ENCODE measurements at regions not wholly inside any gene's neighbourhood (a gene's known extent, or its start where the extent isn't known, plus 50 kb on each side); places are given as distances from the start of the nearest gene placed in this dataset.

- no peak for DNase-seq
Observed at GRCh38 chr1:220353229-220354012, 81.2 kb upstream of the RAB3GAP2 start.

- DNase-seq = no peak
Observed at GRCh38 chr1:220348211-220348610, 76.0 kb upstream of the RAB3GAP2 start.

GRCh38 chr1:220347654-220348175 lies 75.5 kb upstream of the RAB3GAP2 start:
- no peak for DNase-seq

DNA sequence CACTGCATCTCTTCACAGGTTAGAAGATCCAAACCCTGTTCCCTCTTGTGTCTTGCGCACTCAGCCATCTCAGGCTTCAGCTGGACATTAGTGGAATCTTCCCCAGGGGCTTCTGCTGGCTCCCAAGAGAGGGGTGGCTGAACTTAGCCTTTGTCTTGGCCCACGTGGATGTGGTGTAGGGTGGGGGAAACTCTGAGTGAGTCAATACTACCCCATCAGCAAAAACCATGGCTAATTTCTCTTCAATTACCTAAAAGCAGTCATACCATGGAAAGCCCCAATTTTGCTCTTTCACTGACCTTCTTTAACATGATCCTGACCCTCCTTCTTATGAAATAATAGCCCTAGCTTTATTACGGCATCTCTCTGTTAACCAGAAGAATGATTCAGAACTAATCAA lies 72.5 kb upstream of the RAB3GAP2 start:
- no peak for DNase-seq

GRCh38 chr1:220342853-220343252 lies 70.6 kb upstream of the RAB3GAP2 start:
- no peak for DNase-seq

GRCh38 chr1:220341126-220341525 lies 68.9 kb upstream of the RAB3GAP2 start:
- DNase-seq = no peak

- DNase-seq = no peak
Observed at GRCh38 chr1:220339581-220339980, 67.3 kb upstream of the RAB3GAP2 start.

DNA sequence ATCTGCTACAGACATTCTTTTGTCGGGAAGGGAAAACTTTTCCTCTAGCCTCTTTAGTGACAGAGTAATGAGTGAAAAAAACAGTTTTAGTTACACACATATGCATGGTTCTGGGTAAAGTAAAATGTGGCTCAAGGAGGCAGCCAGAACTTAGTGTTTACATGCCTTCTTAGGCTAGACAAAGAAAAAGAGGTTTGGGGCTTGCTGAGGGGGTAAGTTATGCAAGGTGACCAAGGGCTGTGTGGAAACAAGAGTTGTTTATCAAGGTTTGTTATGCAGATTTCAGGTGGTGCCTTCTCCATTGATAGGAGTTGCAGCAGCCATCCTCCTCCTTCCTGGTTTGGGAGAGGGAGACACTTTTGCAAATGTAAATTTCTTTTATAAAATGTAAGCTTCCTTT lies 66.5 kb upstream of the RAB3GAP2 start:
- no peak for DNase-seq

DNA sequence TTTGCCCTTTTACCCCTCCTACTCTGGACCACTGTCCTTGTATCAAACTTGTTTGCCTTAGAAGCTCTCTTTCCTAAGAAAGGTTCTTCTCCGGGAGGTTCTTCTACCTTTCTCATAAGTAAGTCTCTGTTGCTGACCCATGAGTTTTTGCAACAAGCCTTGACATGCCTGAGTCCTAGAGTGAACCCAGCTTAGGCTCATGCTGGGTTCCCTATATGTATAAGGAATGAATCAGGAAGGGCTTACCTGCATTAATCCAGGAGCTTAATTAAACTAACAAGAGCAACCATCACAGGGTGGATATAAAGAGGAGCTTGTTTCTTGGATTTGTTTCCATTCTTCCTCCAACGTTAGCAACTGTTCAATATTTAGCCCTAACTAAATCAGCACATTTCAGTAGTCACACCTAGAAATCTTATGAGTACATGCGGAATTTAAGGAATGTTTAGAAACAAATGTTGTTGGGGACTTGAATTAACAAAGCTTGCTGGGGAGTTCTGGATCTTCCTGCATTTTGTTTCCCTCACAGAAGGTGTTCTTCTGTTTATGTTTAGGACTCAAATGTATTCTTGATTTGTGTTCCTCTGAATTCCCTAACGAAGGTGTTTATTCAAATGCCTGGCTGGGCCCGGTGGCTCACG lies 64.3 kb upstream of the RAB3GAP2 start:
- no peak for DNase-seq

DNA sequence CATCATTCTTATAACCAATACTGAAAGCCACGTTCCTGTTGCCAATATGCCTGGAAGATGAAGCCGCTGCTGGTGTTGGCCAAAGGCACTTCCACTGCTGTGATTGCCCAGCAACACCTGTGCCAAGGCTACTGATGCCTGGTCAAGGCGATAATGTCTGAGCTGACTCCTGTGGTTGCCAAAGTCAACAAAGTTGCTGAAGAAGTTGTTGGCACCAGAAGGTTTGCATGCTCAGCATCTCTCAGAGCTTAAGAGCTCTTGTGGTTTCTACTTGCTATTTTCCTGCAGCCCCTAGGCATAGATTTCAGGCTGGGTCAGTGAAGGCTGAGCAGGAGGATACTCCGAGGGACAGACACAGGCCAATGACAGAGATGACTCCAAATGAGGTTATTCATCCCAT lies 63.4 kb upstream of the RAB3GAP2 start:
- peak; percentile 30 for DNase-seq

- no peak for DNase-seq
Observed at GRCh38 chr1:220331318-220331717, 59.1 kb upstream of the RAB3GAP2 start.

DNA sequence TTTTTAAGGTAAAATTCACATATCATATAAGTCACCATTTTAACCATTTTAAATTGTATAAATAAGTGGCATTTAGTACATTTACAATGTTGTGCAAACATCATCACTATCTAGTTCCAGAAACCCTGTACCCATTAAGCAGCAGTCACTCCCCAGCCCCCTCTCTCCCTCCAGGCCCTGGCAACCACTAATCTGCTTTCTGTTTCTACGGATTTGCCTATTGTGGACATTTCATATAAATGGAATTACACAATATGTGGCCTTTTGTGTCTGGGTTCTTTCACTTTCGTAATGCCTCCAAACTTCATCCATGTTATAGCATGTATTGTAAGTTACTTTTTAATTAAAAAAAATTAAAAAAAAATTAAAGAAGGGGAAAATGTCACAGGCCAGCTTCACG lies 58.0 kb upstream of the RAB3GAP2 start:
- DNase-seq = no peak

GRCh38 chr1:220327106-220327505 lies 54.9 kb upstream of the RAB3GAP2 start:
- DNase-seq = no peak

DNA sequence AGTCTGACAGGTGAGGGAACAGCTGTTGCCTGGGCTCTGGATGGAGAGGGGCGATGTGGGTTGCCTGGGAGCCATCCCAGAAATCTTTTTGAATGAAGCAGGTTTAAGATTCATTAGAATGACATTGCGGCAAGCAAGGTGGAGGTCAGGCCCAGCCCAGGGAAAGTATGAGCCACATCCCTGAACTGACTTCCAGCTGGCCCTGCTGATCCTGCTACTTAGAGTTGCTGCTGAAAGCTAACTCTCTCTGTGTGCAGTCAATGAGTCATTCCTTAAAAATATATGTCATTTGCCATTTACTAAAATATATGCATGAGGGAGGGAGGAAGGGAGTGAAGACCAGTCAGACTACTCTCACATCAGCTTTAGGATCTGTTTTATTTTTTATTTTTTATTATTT lies 54.3 kb upstream of the RAB3GAP2 start:
- DNase-seq = no peak

DNA sequence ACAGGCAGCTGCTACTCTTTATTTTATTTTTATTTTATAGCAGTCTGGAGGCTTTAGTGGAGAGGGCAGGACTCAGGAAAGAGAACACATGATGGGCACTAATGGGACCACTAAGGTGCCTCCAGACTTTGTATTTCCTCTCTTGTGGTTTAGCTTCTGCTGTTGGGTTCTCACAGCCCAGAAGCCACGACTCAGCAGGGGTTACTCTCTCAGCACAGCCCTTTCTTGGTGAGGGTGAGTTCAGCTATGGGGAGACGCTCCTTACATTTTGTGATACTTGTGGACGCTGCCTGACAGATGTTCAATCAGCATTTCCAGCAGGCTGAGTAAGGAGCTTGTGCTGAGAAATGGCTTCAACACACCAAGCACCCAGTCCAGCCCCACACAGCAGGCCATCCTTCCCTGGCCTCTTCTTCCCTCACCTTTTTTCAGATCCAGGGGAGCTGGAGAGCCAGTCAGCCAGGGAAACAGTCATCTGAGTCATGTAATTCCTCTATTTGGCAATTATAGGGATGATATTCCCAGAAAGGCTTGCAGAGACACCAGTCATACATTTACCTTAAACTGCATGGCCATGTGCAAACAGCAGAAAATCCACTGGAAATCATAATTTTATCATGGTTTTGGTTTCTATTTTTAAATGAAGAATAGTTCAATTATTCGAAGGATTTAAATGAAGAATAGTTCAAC lies 53.2 kb upstream of the RAB3GAP2 start:
- no peak for DNase-seq

DNA sequence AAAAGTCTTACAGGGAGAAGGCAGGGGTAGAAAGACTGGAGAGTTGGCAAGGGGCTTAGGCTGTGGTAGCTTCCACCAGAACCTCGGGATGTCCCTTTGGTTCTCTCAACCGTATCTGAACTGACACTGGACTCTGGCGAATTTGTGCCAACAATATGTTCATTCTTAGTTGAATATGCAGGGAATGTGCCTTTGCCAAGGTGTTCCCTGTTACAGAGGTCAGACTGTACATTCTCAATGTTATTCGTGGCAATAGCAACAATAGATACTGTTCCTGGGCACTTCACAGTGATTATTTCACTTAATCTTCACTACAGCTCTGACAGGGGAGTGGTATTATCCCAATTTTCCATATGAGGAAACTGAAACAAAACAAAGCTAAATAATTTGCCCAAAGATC lies 51.5 kb upstream of the RAB3GAP2 start:
- no peak for DNase-seq

- DNase-seq = no peak
Observed at GRCh38 chr1:220322570-220322969, 50.3 kb upstream of the RAB3GAP2 start.

All from NCI-H446 treated with DMSO at 0.1 percent for 48 hours (cell line).